GM19099 (cell line): ENCODE measurements at regions not wholly inside any gene's neighbourhood (a gene's known extent, or its start where the extent isn't known, plus 50 kb on each side); places are given as distances from the start of the nearest gene placed in this dataset.

Experiments used
- POLR2A ChIP-seq: IDR thresholded peaks from 3 replicates; pipeline ENCODE4 v1.6.1; 2011; ENCODE audit warnings: low read depth; ENCODE audit not compliant: insufficient read length; ENCODE audit errors: extremely low read depth

GRCh38 chr17:72372185-72372584 is 251.4 kb downstream of the SOX9 start:
- no peak for TF ChIP-seq POLR2A

- TF ChIP-seq POLR2A, result no peak
Observed at GRCh38 chr17:72373910-72374741, 253.3 kb downstream of the SOX9 start.

DNA sequence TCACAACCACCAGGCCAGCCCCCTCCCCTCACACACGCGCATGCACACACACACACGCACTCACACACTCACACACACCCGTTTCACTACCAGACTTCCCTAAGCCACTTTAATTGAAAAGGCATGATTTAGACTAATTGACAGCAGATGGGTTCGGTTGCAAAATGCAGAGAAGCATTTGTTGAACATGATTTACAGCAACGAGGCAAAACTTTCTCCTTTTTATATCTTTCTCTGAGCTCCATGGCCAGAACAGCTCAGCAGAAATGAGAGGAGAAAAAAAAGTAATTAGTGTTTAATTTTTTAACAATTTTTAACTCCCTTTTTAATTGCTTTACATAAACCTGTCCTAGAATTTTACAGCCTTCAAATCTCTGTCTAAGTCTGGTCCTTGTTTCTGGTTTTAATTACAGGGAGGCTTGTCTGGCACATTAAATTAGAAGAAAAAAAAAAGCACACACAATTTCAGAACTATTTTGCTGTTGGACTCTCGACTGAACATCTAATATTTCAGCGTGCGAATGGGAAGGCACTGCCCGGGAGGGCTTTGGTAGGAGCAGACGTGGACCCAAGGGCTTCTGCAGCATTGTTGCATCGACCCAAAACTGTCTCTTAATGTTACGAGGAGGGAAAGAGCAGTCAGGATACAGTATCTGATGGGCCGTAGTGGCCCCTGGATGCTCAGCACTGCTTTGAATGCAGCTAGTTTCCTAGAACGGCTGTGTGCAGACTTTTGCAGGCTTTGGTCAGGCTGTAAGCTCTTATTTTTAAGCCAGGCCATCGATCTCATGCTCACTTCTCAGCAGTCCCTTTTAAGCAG is 255.9 kb downstream of the SOX9 start:
- no peak for TF ChIP-seq POLR2A

GRCh38 chr17:72378414-72379390 is 257.9 kb downstream of the SOX9 start:
- no peak for TF ChIP-seq POLR2A

- TF ChIP-seq POLR2A, result no peak
Observed at GRCh38 chr17:72379516-72379915, 258.7 kb downstream of the SOX9 start.

DNA sequence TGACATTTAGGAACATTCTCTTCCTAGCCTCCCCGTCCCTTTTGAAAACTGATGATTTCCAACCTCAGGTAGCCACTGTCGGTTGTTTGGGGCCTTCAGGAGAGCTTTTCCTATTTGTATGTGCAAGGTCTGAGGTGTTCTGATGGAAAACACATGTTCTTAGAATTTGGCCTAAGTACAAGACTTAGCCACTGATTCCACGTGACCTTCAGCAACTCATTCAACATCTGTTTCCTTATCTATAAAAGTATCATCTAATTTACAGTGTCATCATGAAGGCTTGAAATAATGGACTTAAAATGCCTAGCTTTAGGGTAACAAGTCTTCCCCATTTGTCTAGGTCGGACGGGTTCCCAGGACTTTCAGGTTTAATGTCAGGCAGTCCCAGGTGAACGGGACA is 259.3 kb downstream of the SOX9 start:
- no peak for TF ChIP-seq POLR2A

GRCh38 chr17:72380737-72381136 is 259.9 kb downstream of the SOX9 start:
- no peak for TF ChIP-seq POLR2A

- no peak for TF ChIP-seq POLR2A
Observed at GRCh38 chr17:72381597-72382397, 261.0 kb downstream of the SOX9 start.

- TF ChIP-seq POLR2A, result no peak
Observed at GRCh38 chr17:72382971-72383722, 262.3 kb downstream of the SOX9 start.

DNA sequence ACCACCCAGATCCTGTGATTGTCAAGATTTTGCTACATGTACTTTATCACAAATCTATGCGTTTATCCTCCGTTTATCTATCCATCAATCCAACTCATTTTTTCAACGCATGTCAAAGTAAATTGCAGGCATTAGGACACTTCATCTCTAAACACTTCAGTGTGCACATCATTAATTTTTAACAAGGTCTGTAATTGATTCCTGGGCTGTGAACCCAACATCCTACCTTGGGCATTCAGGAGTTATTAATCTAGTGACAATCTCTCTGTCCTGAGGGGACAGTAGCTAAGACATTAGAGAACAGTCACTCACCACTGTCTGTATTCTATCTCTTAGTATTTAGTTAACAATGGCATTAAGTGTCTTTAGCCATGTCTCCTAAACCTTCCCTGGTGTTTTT is 264.7 kb downstream of the SOX9 start:
- TF ChIP-seq POLR2A, result no peak

DNA sequence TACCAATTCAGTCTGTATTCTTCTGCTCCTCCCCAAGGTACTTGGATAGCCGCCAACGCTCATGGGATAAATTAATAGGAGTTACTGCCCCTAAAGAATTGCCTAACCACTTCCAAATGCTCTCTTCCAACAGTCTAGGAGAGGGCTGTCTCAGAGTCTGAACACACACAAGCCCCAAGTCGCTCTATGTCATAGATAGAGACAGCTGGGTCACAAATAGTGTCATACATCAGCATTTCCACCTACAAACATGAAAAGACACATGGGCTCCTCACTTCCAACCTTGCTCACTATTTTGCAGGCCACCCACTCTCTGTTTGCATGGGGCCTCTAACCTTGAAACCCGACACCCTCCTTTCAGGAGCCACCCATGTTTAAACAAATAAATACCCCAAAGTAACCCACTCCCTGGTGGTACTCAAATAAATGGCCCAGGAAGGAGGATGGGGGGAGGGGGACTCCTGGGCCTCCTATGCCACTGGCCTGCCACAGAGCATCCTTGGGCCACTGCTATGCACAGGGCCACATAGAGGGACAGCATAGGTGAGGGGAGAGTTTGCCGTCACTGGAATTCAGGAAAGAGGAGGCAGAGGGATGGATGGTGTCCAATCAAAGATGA is 265.9 kb downstream of the SOX9 start:
- TF ChIP-seq POLR2A, result no peak

DNA sequence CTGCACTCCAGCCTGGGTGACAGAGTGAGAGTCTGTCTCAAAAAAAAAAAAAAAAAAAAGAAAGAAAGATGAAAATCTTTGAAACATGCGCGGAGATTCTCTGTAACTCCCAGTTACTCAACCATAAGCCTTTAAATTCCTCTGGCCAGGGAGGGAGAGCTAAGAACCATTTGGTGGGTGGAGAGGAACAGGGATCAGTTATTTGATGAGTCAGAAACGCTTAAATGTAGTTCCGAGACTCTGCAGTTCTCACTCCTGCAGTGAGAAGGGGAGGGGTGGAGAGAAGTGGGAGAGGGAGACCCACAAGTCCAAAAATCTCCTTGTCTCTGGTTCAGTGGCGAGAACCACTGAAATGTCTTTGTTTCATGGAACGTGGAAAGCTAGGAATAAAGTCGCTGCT is 266.7 kb downstream of the SOX9 start:
- no peak for TF ChIP-seq POLR2A

DNA sequence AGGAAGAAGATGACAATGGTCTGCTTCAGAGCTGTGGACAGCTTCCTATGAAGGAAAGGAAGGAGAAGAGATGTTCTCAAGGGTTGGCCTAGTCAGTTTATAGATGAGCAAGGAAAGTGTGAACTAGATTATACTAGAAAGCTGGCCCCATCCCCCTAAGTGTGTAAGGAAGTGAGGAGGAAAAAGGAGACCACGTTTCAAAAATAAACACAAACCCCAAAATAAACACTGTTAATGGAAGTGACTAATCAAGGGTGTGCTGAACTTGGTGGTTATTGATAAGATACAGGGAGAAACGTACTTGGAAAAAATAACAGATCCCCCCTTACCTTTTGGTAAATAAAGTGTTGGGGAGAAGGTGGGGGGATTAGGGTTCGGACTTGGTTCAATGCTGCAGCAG is 267.1 kb downstream of the SOX9 start:
- no peak for TF ChIP-seq POLR2A
